HepG2 (cell line): ENCODE measurements at regions not wholly inside any gene's neighbourhood (a gene's known extent, or its start where the extent isn't known, plus 50 kb on each side); places are given as distances from the start of the nearest gene placed in this dataset.

Source experiments
- ASH2L ChIP-seq: fragments of 300-600, 200-600 bp; sonication (generic); IDR thresholded peaks from 2 replicates; pipeline ENCODE4 v1.7.0; 2017; ENCODE audit warnings: low read depth, mild to moderate bottlenecking, moderate library complexity, mixed read lengths, low read length; ENCODE audit not compliant: insufficient read length
- CTCF ChIP-seq: sonication (generic); formaldehyde crosslinking; IDR thresholded peaks from 2 replicates; pipeline ENCODE4 v1.5.0; 2020; ENCODE audit warnings: mild to moderate bottlenecking, missing genetic modification reagents, moderate library complexity
- HDAC1 ChIP-seq: sonication (generic); formaldehyde crosslinking; IDR thresholded peaks from 2 replicates; pipeline ENCODE4 v1.5.1; 2020; ENCODE audit warnings: mild to moderate bottlenecking, missing genetic modification reagents
- RXRA ChIP-seq: sonication (generic); formaldehyde crosslinking; IDR thresholded peaks from 2 replicates; pipeline ENCODE4 v1.5.1; 2020; ENCODE audit warnings: missing genetic modification reagents
- SRSF1 ChIP-seq: fragments of 200-400 bp; formaldehyde crosslinking; optimal IDR thresholded peaks from 2 replicates; pipeline ENCODE3; 2017; ENCODE audit warnings: mild to moderate bottlenecking, low read depth, low read length, moderate library complexity
- USF2 ChIP-seq, 2 experiments: sonication (generic) in 1 of 2; formaldehyde crosslinking in 1 of 2; IDR thresholded peaks; 2 replicates each; pipeline versions ENCODE4 v1.5.1 to v1.6.1; 2011 to 2020; ENCODE audit warnings: borderline replicate concordance in 1 of 2, low read depth in 1 of 2, low read length in 1 of 2, mild to moderate bottlenecking in 1 of 2, missing genetic modification reagents in 1 of 2, moderate library complexity in 1 of 2
- ZBTB20 ChIP-seq: sonication (generic); formaldehyde crosslinking; IDR thresholded peaks from 2 replicates; pipeline ENCODE4 v1.8.1; 2023; ENCODE audit warnings: missing genetic modification reagents, low read depth, mild to moderate bottlenecking, borderline replicate concordance
- TF ChIP-seq, protein P1 (sequence below): sonication (generic); formaldehyde crosslinking; IDR thresholded peaks from 2 replicates; pipeline ENCODE4 v1.8.1; 2023; ENCODE audit warnings: mild to moderate bottlenecking, missing genetic modification reagents

DNA sequence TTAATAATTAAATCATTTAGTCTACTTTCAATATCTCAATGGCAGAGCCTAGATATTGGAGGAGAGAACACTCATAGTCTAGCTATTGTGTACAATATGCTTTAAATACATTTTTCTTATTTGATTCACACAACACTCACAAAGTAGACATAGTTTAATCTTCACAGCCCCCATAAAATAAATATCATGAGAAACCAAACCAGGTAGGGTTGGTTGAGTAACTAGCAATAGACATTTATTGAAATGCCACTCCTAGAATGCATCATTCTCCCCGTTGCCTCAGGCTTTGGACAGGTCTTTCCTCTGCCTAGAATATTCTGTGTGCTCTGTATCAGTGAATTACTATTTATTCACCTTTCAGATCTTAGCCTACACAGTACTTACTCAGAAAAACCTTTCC lies 141.9 kb downstream of the CEMIP2 start:
- TF ChIP-seq HDAC1: no peak
- TF ChIP-seq ASH2L: no peak
- TF ChIP-seq ZBTB20 (CRISPR knock-in tag): no peak
- TF ChIP-seq SRSF1: no peak
- TF ChIP-seq CTCF (CRISPR knock-in tag): no peak
- no peak for TF ChIP-seq RXRA (CRISPR knock-in tag)
- TF ChIP-seq USF2 (IDR thresholded peaks at IDR 0.05; ENCODE audit: low read depth, low read length): no peak
- no peak for TF ChIP-seq USF2 (CRISPR knock-in tag; IDR thresholded peaks at IDR 0.05; ENCODE audit: borderline replicate concordance)
- TF ChIP-seq, protein P1, sequence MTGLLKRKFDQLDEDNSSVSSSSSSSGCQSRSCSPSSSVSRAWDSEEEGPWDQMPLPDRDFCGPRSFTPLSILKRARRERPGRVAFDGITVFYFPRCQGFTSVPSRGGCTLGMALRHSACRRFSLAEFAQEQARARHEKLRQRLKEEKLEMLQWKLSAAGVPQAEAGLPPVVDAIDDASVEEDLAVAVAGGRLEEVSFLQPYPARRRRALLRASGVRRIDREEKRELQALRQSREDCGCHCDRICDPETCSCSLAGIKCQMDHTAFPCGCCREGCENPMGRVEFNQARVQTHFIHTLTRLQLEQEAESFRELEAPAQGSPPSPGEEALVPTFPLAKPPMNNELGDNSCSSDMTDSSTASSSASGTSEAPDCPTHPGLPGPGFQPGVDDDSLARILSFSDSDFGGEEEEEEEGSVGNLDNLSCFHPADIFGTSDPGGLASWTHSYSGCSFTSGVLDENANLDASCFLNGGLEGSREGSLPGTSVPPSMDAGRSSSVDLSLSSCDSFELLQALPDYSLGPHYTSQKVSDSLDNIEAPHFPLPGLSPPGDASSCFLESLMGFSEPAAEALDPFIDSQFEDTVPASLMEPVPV (CRISPR knock-in tag): no peak
